ENCODE measurements at regions not wholly inside any gene's neighbourhood (a gene's known extent, or its start where the extent isn't known, plus 50 kb on each side); places are given as distances from the start of the nearest gene placed in this dataset.

GRCh38 chr10:3982746-3983442, 197.9 kb upstream of the KLF6 start:
- TF ChIP-seq, protein P1, sequence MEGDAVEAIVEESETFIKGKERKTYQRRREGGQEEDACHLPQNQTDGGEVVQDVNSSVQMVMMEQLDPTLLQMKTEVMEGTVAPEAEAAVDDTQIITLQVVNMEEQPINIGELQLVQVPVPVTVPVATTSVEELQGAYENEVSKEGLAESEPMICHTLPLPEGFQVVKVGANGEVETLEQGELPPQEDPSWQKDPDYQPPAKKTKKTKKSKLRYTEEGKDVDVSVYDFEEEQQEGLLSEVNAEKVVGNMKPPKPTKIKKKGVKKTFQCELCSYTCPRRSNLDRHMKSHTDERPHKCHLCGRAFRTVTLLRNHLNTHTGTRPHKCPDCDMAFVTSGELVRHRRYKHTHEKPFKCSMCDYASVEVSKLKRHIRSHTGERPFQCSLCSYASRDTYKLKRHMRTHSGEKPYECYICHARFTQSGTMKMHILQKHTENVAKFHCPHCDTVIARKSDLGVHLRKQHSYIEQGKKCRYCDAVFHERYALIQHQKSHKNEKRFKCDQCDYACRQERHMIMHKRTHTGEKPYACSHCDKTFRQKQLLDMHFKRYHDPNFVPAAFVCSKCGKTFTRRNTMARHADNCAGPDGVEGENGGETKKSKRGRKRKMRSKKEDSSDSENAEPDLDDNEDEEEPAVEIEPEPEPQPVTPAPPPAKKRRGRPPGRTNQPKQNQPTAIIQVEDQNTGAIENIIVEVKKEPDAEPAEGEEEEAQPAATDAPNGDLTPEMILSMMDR (IDR thresholded peaks at IDR 0.05; ENCODE audit: insufficient read depth, low read length): no peak
- no peak for DNase-seq (ENCODE audit: low read depth)
- no peak overlapping the region for H3K4me3 ChIP-seq (ENCODE audit: low read depth, low read length)

GRCh38 chr10:3981300-3981699, 196.3 kb upstream of the KLF6 start:
- no peak for DNase-seq (ENCODE audit: low read depth)
- TF ChIP-seq, protein P1 (IDR thresholded peaks at IDR 0.05; ENCODE audit: insufficient read depth, low read length): no peak
- H3K4me3 ChIP-seq (ENCODE audit: low read depth, low read length): no peak overlapping the region

DNA sequence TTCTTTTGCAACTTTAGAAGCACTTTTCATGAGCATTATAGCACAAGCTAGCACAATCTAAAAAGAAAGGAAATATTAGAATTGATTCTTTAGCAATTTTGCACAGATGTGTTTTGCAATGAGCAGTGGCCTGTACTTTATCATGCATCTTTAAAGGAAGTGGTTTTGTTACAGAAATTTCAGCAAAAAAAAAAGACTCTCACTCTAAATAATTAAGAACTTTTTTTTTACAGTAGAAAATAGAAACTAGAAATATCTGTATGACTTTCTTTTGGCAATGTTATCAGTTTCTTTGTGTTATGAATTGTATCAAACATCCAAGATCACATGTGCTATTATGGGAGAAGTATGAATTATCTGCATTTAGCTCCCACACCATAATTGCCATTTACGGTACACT, 195.7 kb upstream of the KLF6 start:
- TF ChIP-seq, protein P1 (IDR thresholded peaks at IDR 0.05; ENCODE audit: insufficient read depth, low read length): no peak
- DNase-seq (ENCODE audit: low read depth): no peak
- H3K4me3 ChIP-seq (ENCODE audit: low read depth, low read length): no peak overlapping the region

DNA sequence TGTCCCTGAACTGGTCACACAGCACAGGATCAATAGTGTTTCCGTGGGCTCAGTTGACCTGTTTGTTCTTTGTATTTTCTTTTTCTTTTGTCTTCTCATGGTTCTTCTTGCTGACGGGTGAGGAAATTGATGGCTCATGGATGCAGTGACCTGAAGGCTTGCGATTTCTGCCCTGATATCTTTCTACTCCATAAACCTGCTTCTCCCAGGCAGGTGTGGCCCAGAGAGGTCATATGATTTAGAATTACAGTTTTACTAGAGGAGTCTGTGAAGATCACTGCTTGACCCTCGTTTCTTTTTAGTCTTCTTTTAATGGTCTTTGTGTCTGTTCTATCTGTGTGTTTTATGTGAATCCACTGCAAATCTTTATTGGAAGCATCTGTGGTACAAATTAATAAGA, 195.1 kb upstream of the KLF6 start:
- H3K4me3 ChIP-seq (ENCODE audit: low read depth, low read length): no peak overlapping the region
- DNase-seq (ENCODE audit: low read depth): no peak
- TF ChIP-seq, protein P1 (IDR thresholded peaks at IDR 0.05; ENCODE audit: insufficient read depth, low read length): no peak

- TF ChIP-seq, protein P1 (IDR thresholded peaks at IDR 0.05; ENCODE audit: insufficient read depth, low read length): no peak
- DNase-seq (ENCODE audit: low read depth): no peak
Measured at GRCh38 chr10:3978761-3979160, 193.8 kb upstream of the KLF6 start.

DNA sequence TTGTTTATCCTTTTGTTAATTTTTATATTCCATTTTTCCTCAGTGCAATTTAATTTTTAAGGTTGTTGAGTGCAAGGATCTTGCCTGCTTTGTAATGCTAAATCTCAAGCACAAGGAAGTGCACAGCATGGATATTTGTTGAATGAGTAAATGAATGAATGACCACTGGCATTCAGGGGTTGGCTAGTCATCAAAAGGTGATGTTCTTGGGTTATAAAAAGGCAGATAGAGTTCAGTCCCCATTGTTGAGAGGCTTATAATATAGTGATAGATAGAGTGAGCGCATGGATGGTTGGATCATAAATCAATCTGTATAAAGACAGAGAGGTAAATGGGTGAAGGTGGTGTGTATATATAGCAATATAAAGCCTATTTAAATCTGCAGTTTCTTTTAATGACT, 193.2 kb upstream of the KLF6 start:
- TF ChIP-seq, protein P1 (IDR thresholded peaks at IDR 0.05; ENCODE audit: insufficient read depth, low read length): no peak
- peak; percentile 29 for DNase-seq (ENCODE audit: low read depth)
- no peak overlapping the region for H3K4me3 ChIP-seq (ENCODE audit: low read depth, low read length)

More at GRCh38 chr10:3978761-3979160, 193.8 kb upstream of the KLF6 start:
- no peak overlapping the region for H3K4me3 ChIP-seq (ENCODE audit: low read depth, low read length)

GRCh38 chr10:3977761-3978160, 192.8 kb upstream of the KLF6 start:
- TF ChIP-seq, protein P1 (IDR thresholded peaks at IDR 0.05; ENCODE audit: insufficient read depth, low read length): no peak
- DNase-seq (ENCODE audit: low read depth): no peak
- H3K4me3 ChIP-seq (ENCODE audit: low read depth, low read length): no peak overlapping the region

Data from fibroblast of the aortic adventitia (primary cell).